Panc1 (cell line): ENCODE measurements at regions not wholly inside any gene's neighbourhood (a gene's known extent, or its start where the extent isn't known, plus 50 kb on each side); places are given as distances from the start of the nearest gene placed in this dataset.
"Not testable (repeated sequence)": the region's sequence is repeated elsewhere in the genome, so short reads cannot be mapped to it uniquely, and the experiment has no call there.

Experiments used
- SIN3A ChIP-seq: IDR thresholded peaks from 2 replicates; pipeline ENCODE4 v1.6.1; 2012; ENCODE audit warnings: low read depth, mild to moderate bottlenecking, low read length, moderate library complexity, borderline replicate concordance; ENCODE audit not compliant: insufficient read depth
- TF ChIP-seq, protein P1 (sequence below): fragments of 450-650 bp; IDR thresholded peaks from 2 replicates; pipeline ENCODE4 v1.5.1; 2017; ENCODE audit warnings: mild to moderate bottlenecking

- TF ChIP-seq, protein P1, sequence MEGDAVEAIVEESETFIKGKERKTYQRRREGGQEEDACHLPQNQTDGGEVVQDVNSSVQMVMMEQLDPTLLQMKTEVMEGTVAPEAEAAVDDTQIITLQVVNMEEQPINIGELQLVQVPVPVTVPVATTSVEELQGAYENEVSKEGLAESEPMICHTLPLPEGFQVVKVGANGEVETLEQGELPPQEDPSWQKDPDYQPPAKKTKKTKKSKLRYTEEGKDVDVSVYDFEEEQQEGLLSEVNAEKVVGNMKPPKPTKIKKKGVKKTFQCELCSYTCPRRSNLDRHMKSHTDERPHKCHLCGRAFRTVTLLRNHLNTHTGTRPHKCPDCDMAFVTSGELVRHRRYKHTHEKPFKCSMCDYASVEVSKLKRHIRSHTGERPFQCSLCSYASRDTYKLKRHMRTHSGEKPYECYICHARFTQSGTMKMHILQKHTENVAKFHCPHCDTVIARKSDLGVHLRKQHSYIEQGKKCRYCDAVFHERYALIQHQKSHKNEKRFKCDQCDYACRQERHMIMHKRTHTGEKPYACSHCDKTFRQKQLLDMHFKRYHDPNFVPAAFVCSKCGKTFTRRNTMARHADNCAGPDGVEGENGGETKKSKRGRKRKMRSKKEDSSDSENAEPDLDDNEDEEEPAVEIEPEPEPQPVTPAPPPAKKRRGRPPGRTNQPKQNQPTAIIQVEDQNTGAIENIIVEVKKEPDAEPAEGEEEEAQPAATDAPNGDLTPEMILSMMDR: not testable (repeated sequence)
- TF ChIP-seq SIN3A: not testable (repeated sequence)
Measured at GRCh38 chr7:68866721-68867120, 731.6 kb upstream of the AUTS2 start.
